H9 (cell line): ENCODE measurements at regions not wholly inside any gene's neighbourhood (a gene's known extent, or its start where the extent isn't known, plus 50 kb on each side); places are given as distances from the start of the nearest gene placed in this dataset.

Source experiments
- DNase-seq: peaks from one replicate; pipeline ENCODE4 v3.0.0-alpha.2; 2017
- H2AFZ ChIP-seq: one replicate; pipeline ENCODE4 v1.6.1; 2013; ENCODE audit warnings: mild to moderate bottlenecking, low read length, control low read depth, moderate library complexity
- H2AK5ac ChIP-seq: 2 replicates; pipeline ENCODE4 v1.6.1; 2013; ENCODE audit warnings: low read length, control low read depth, mixed read lengths; ENCODE audit not compliant: insufficient read length
- H2BK120ac ChIP-seq: one replicate; pipeline ENCODE4 v1.6.1; 2013; ENCODE audit warnings: low read depth, mild to moderate bottlenecking, low read length, control low read depth, inconsistent platforms; ENCODE audit not compliant: poor library complexity, severe bottlenecking
- H2BK12ac ChIP-seq: 2 replicates; pipeline ENCODE4 v1.6.1; 2013; ENCODE audit warnings: low read length, control low read depth, mixed read lengths, low read depth; ENCODE audit not compliant: insufficient read length
- H2BK15ac ChIP-seq: 2 replicates; pipeline ENCODE4 v1.6.1; 2013; ENCODE audit warnings: low read depth, low read length, control low read depth
- H2BK20ac ChIP-seq: one replicate; pipeline ENCODE4 v1.6.1; 2013; ENCODE audit warnings: low read depth, mild to moderate bottlenecking, low read length, control low read depth, inconsistent platforms; ENCODE audit not compliant: poor library complexity, severe bottlenecking
- H2BK5ac ChIP-seq: 2 replicates; pipeline ENCODE4 v1.6.1; 2013; ENCODE audit warnings: low read length, control low read depth, mixed read lengths; ENCODE audit not compliant: insufficient read length
- H3K14ac ChIP-seq: 2 replicates; pipeline ENCODE4 v1.6.1; 2013; ENCODE audit warnings: low read length, control low read depth; ENCODE audit not compliant: insufficient read depth
- H3K18ac ChIP-seq: 2 replicates; pipeline ENCODE4 v1.6.1; 2013; ENCODE audit warnings: low read depth, mild to moderate bottlenecking, mixed read lengths, low read length, control low read depth; ENCODE audit not compliant: insufficient read length
- H3K23ac ChIP-seq: 2 replicates; pipeline ENCODE4 v1.6.1; 2013; ENCODE audit warnings: low read length, control low read depth, mixed read lengths, low read depth; ENCODE audit not compliant: insufficient read length
- H3K23me2 ChIP-seq: 2 replicates; pipeline ENCODE4 v1.6.1; 2013; ENCODE audit warnings: low read depth, mild to moderate bottlenecking, mixed read lengths, low read length, control low read depth; ENCODE audit not compliant: insufficient read length, poor library complexity, severe bottlenecking
- H3K27ac ChIP-seq: 2 replicates; pipeline ENCODE4 v1.5.1; 2013; ENCODE audit warnings: low read length, control low read depth, mixed read lengths, low read depth; ENCODE audit not compliant: insufficient read length
- H3K27me3 ChIP-seq: 2 replicates; pipeline ENCODE4 v1.6.1; 2013; ENCODE audit warnings: low read length, control low read depth, inconsistent platforms; ENCODE audit not compliant: insufficient read depth
- H3K4ac ChIP-seq: 2 replicates; pipeline ENCODE4 v1.6.1; 2013; ENCODE audit warnings: low read depth, mild to moderate bottlenecking, control low read depth, inconsistent platforms, low read length, moderate library complexity
- H3K4me1 ChIP-seq: 2 replicates; pipeline ENCODE4 v1.6.1; 2013; ENCODE audit warnings: low read length, control low read depth, inconsistent platforms; ENCODE audit not compliant: insufficient read depth
- H3K4me2 ChIP-seq: 2 replicates; pipeline ENCODE4 v1.6.1; 2013; ENCODE audit warnings: low read length, control low read depth, mixed read lengths; ENCODE audit not compliant: insufficient read length, insufficient read depth
- H3K56ac ChIP-seq: 2 replicates; pipeline ENCODE4 v1.6.1; 2013; ENCODE audit warnings: low read depth, mild to moderate bottlenecking, mixed read lengths, low read length, control low read depth; ENCODE audit not compliant: insufficient read length
- H3K79me1 ChIP-seq: 2 replicates; pipeline ENCODE4 v1.6.1; 2013; ENCODE audit warnings: low read depth, mild to moderate bottlenecking, moderate library complexity, low read length, control low read depth, inconsistent platforms; ENCODE audit not compliant: insufficient read depth, poor library complexity, severe bottlenecking
- H3K79me2 ChIP-seq: 2 replicates; pipeline ENCODE4 v1.6.1; 2013; ENCODE audit warnings: low read length, control low read depth, inconsistent platforms; ENCODE audit not compliant: insufficient read depth
- H3K9ac ChIP-seq: 2 replicates; pipeline ENCODE4 v1.6.1; 2013; ENCODE audit warnings: low read length, control low read depth, mixed read lengths; ENCODE audit not compliant: insufficient read length; ENCODE audit errors: extremely low read depth
- H3K9me3 ChIP-seq: one replicate; pipeline ENCODE4 v1.6.1; 2013; ENCODE audit warnings: low read depth, low read length, inconsistent platforms; ENCODE audit not compliant: control insufficient read depth
- H3T11ph ChIP-seq: one replicate; pipeline ENCODE4 v1.6.1; 2013; ENCODE audit warnings: mild to moderate bottlenecking, low read length, control low read depth, inconsistent platforms
- H4K20me1 ChIP-seq: one replicate; pipeline ENCODE4 v1.6.1; 2013; ENCODE audit not compliant: control insufficient read depth, insufficient read length, insufficient read depth
- H4K5ac ChIP-seq: 2 replicates; pipeline ENCODE4 v1.6.1; 2013; ENCODE audit warnings: low read depth, mild to moderate bottlenecking, mixed read lengths, low read length, control low read depth; ENCODE audit not compliant: insufficient read length
- H4K8ac ChIP-seq: replicated peaks from 2 replicates; pipeline ENCODE4 v1.6.1; 2013; ENCODE audit warnings: low read length, control low read depth, mixed read lengths, low read depth; ENCODE audit not compliant: insufficient read length
- H4K91ac ChIP-seq: 2 replicates; pipeline ENCODE4 v1.6.1; 2013; ENCODE audit warnings: low read depth, mild to moderate bottlenecking, moderate library complexity, mixed read lengths, low read length, control low read depth; ENCODE audit not compliant: insufficient read length
- H3K27ac Mint-ChIP-seq, 3 experiments: 2 replicates in 2 of 3; 3 replicates in 1 of 3; pipeline ENCODE4 v1.8.0; 2020 to 2021; ENCODE audit warnings: mixed read lengths in 3 of 3, mild to moderate bottlenecking in 1 of 3, moderate library complexity in 1 of 3
- H3K27me3 Mint-ChIP-seq: 2 replicates; pipeline ENCODE4 v1.8.0; 2021; ENCODE audit warnings: low read depth, mild to moderate bottlenecking, moderate library complexity, mixed read lengths
- H3K36me3 Mint-ChIP-seq, 3 experiments: 2 replicates in 2 of 3; 3 replicates in 1 of 3; pipeline ENCODE4 v1.8.0; 2020 to 2021; ENCODE audit warnings: low read depth in 3 of 3, mixed read lengths in 3 of 3; ENCODE audit not compliant: insufficient read depth in 1 of 3
- H3K4me1 Mint-ChIP-seq, 2 experiments: 2 replicates each; pipeline ENCODE4 v1.8.0; 2020; ENCODE audit warnings: mixed read lengths in 2 of 2
- H3K4me3 Mint-ChIP-seq, 2 experiments: 2 replicates in 1 of 2; 3 replicates in 1 of 2; pipeline ENCODE4 v1.8.0; 2020 to 2021; ENCODE audit warnings: mild to moderate bottlenecking in 2 of 2, mixed read lengths in 2 of 2, moderate library complexity in 1 of 2
- H3K9me3 Mint-ChIP-seq, 2 experiments: 2 replicates in 1 of 2; 3 replicates in 1 of 2; pipeline ENCODE4 v1.8.0; 2020; ENCODE audit warnings: mild to moderate bottlenecking in 2 of 2, mixed read lengths in 2 of 2, moderate library complexity in 1 of 2
- CTCF ChIP-seq: fragments of 200-600 bp; sonication (generic); conservative IDR thresholded peaks from 3 replicates; pipeline ENCODE4 v1.8.0; 2021; ENCODE audit warnings: antibody characterized with exemption, mild to moderate bottlenecking
- WGBS: extraction: QIAGEN DNeasy Blood & Tissue Kit; methylation state at CpG from one replicate; pipeline ENCODE4 v1.1.7; 2013; ENCODE audit warnings: missing lambda C conversion rate, low lambda C conversion rate, mixed read lengths; ENCODE audit not compliant: insufficient read length; ENCODE audit errors: extremely low coverage; 5-methylcytosine and 5-hydroxymethylcytosine counted together

- Histone ChIP-seq H3K27me3 (no peaks in the 10 kb centered on the region), H3K4me1 (no peaks in the 10 kb centered on the region), H4K5ac (no peak overlapping the region), H4K91ac (no peak overlapping the region), H3K23me2 (no peaks in the 10 kb centered on the region), H2AK5ac (no peak overlapping the region), H2BK15ac (no peak overlapping the region), H2BK120ac (no peak overlapping the region), H3K4me2 (no peak overlapping the region), H3K14ac (no peak overlapping the region), H3K79me1 (no peaks in the 10 kb centered on the region), H3K4ac (no peak overlapping the region), H2AFZ (no peak overlapping the region), H3K79me2 (no peaks in the 10 kb centered on the region), H3T11ph (no peak overlapping the region), H2BK5ac (no peak overlapping the region), H3K18ac (no peak overlapping the region), H3K56ac (no peak overlapping the region), H4K8ac (no peak overlapping the region), H2BK12ac (no peak overlapping the region), H4K20me1 (no peaks in the 10 kb centered on the region), H2BK20ac (no peak overlapping the region), H3K9me3 (no peaks in the 10 kb centered on the region), H3K23ac (no peak overlapping the region), H3K27ac (no peak overlapping the region), H3K9ac (no peak overlapping the region)
- Mint-ChIP-seq H3K27me3 (no peaks in the 10 kb centered on the region; the same call in 1 of the 2 replicates), H3K4me3 (no peak overlapping the region), H3K27ac (no peak overlapping the region), H3K4me1 (no peaks in the 10 kb centered on the region), H3K9me3 (no peaks in the 10 kb centered on the region), H3K36me3 (no peaks in the 10 kb centered on the region)
- DNase-seq: no peak
- no peak for TF ChIP-seq CTCF
- WGBS: no CpG with 5 or more reads among the region's 3 CpGs
Observed at GRCh38 chr3:101159478-101159877, 160.9 kb downstream of the IMPG2 start.
